WI38 (cell line): ENCODE measurements at regions not wholly inside any gene's neighbourhood (a gene's known extent, or its start where the extent isn't known, plus 50 kb on each side); places are given as distances from the start of the nearest gene placed in this dataset.

Experiments
- H3K4me3 ChIP-seq: 2 replicates; pipeline ENCODE4 v1.5.1; 2011; ENCODE audit warnings: low read depth, mild to moderate bottlenecking, control low read depth, low read length
- CTCF ChIP-seq: IDR thresholded peaks from 2 replicates; pipeline ENCODE4 v1.5.1; 2012; ENCODE audit warnings: low read depth, mild to moderate bottlenecking, control low read depth, low read length

- TF ChIP-seq CTCF: no peak
- H3K4me3 ChIP-seq: no peak overlapping the region
These were observed 89.9 kb upstream of the PPP1R3A start for GRCh38 chr7:114008696-114009095.

GRCh38 chr7:114007386-114007785, 88.6 kb upstream of the PPP1R3A start:
- no peak overlapping the region for H3K4me3 ChIP-seq
- TF ChIP-seq CTCF: no peak

GRCh38 chr7:113998934-113999333, 80.1 kb upstream of the PPP1R3A start:
- TF ChIP-seq CTCF: no peak

GRCh38 chr7:113996405-113996804, 77.6 kb upstream of the PPP1R3A start:
- no peak overlapping the region for H3K4me3 ChIP-seq
- TF ChIP-seq CTCF: no peak

More at GRCh38 chr7:113998934-113999333, 80.1 kb upstream of the PPP1R3A start:
- no peak overlapping the region for H3K4me3 ChIP-seq

- no peak for TF ChIP-seq CTCF
- H3K4me3 ChIP-seq: no peak overlapping the region
These were observed 67.4 kb upstream of the PPP1R3A start for GRCh38 chr7:113986216-113986615.

- H3K4me3 ChIP-seq: no peak overlapping the region
- TF ChIP-seq CTCF: no peak
These were observed 57.7 kb upstream of the PPP1R3A start for GRCh38 chr7:113976508-113976907.

- no peak overlapping the region for H3K4me3 ChIP-seq
- no peak for TF ChIP-seq CTCF
These were observed 49.9 kb upstream of the PPP1R3A start for GRCh38 chr7:113968713-113969112.
